ENCODE measurements at regions not wholly inside any gene's neighbourhood (a gene's known extent, or its start where the extent isn't known, plus 50 kb on each side); places are given as distances from the start of the nearest gene placed in this dataset.
A peak's percentile ranks its signal among the peaks of the same experiment; 100 is the strongest.

DNA sequence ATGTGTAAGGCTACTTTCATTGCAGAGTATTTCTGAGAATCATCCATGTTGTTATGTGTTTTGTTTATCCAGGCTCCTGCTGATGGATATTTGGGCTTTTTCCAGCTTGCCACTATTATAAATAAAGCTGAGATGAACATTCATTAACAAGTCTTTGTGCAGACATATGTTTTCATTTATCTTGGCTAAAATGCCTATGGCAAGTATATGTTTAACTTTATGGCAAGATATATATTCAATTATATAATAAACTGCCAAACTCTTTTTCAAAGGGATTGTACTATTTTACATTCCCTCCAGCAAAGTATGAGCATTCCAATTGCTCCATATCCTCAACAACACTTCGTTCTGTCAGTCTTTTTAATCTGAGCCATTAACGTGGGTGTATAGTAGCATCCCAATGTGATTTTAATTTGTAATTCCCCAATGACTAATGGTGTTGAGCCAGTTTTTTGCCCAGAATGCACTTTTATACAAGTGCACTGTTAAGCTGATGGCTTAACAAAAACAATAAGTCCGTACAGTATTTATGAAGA is 452.4 kb downstream of the SHQ1 start:
- peak; percentile 42 for FAIRE-seq
- no peak for DNase-seq (ENCODE audit: low read depth in 1 of 2, low spot score in 2 of 2)
- no peak overlapping the region for H3K18ac ChIP-seq (ENCODE audit: extremely low read depth, low read length)
- no peaks in the 10 kb centered on the region for H3K36me3 ChIP-seq (ENCODE audit: control insufficient read depth in 2 of 4, insufficient read depth in 4 of 4, low read length in 3 of 4)
- H3K9ac ChIP-seq (replicated peaks in 1 of 4; ENCODE audit: extremely low read depth in 1 of 4, low read depth in 3 of 4, low read length in 3 of 4), result no peak overlapping the region
- H2BK5ac ChIP-seq (ENCODE audit: low read depth, low read length), result no peak overlapping the region
- H2AFZ ChIP-seq (ENCODE audit: low read length), result no peak overlapping the region
- 0 out of 2 replicates have a peak, but pooled peaks cover 3% of the 10 kb centered on the region for H3K23me2 ChIP-seq (ENCODE audit: low read depth, low read length)
- 88% methylated on average over 3 of the region's 3 CpGs; no CpG with 5 or more reads in 1 of the 2 experiments for WGBS, 2 experiments (ENCODE audit: extremely low coverage in 1 of 2, insufficient coverage in 1 of 2, insufficient read length in 1 of 2, insufficient replicate concordance in 2 of 2, low coverage in 1 of 2, low lambda C conversion rate in 2 of 2, missing lambda C conversion rate in 1 of 2)
- POLR2A ChIA-PET (ENCODE audit: partially characterized antibody), result interaction anchor here (1.1 to 1.2 kb wide), 2 partner anchors 9 to 19 kb away, joined by 3 read pairs; no protein-coding TSS in a partner anchor
- H3K79me2 ChIP-seq (ENCODE audit: control insufficient read depth in 1 of 2, insufficient read depth in 2 of 2, low read length in 2 of 2), result peaks cover 27 to 98% of the 10 kb centered on the region in 2 experiments
- H3K4me2 ChIP-seq (ENCODE audit: insufficient read depth in 1 of 2, low read depth in 2 of 2, low read length in 2 of 2), result no peak overlapping the region
- H3K4me1 ChIP-seq (replicated peaks in 1 of 4; ENCODE audit: control insufficient read depth in 3 of 4, insufficient read depth in 4 of 4, low read length in 3 of 4), result peaks cover 4 to 17% (median 6%) of the 10 kb centered on the region in 4 experiments; a peak in 6 of 7 replicates
- H4K91ac ChIP-seq (replicated peaks; ENCODE audit: insufficient read length, low read length), result no peak overlapping the region
- no peak overlapping the region for H3K56ac ChIP-seq (replicated peaks; ENCODE audit: insufficient read length, low read depth, low read length)
- H3K23ac ChIP-seq (ENCODE audit: insufficient read length), result no peak overlapping the region
- H4K20me1 ChIP-seq (replicated peaks in 1 of 2; ENCODE audit: control insufficient read depth in 1 of 2, insufficient read depth in 2 of 2, low read length in 2 of 2), result peaks cover 24 to 30% of the 10 kb centered on the region in 2 experiments
- H3K4me3 ChIP-seq (ENCODE audit: extremely low read depth in 1 of 4, insufficient read depth in 2 of 4, low read depth in 3 of 4, low read length in 4 of 4), result no peak overlapping the region
- H2AK5ac ChIP-seq (ENCODE audit: low read depth, low read length), result no peak overlapping the region
- no peak overlapping the region for H2BK15ac ChIP-seq (ENCODE audit: low read length)
- no peak overlapping the region for H2BK12ac ChIP-seq (ENCODE audit: low read depth, low read length)
- H4K8ac ChIP-seq (ENCODE audit: extremely low read depth, insufficient read depth, low read length), result no peak overlapping the region
- H3K79me1 ChIP-seq (ENCODE audit: low read depth, low read length), result peaks cover 11% of the 10 kb centered on the region
- H4K5ac ChIP-seq (ENCODE audit: insufficient read length, low read depth, low read length), result no peak overlapping the region
- no peak overlapping the region for H3K27ac ChIP-seq (ENCODE audit: low read depth, low read length)
- H2BK20ac ChIP-seq (ENCODE audit: low read length), result no peak overlapping the region
- no peaks in the 10 kb centered on the region for H3K27me3 ChIP-seq (replicated peaks in 1 of 4; ENCODE audit: control insufficient read depth in 3 of 4, extremely low read depth in 1 of 4, insufficient read depth in 3 of 4, low read length in 3 of 4)
- CTCF ChIA-PET (ENCODE audit: partially characterized antibody), result interaction anchor here (1.0 to 1.1 kb wide), 3 partner anchors 23 to 271 kb away, joined by 3 to 5 read pairs (median 4); no protein-coding TSS in a partner anchor
- no peak overlapping the region for H3K4ac ChIP-seq (replicated peaks; ENCODE audit: insufficient read length, low read depth, low read length)
- no peak overlapping the region for H2BK120ac ChIP-seq (replicated peaks; ENCODE audit: low read depth, low read length)
- no peak overlapping the region for H3K14ac ChIP-seq (ENCODE audit: insufficient read length)
- H3K9me3 ChIP-seq (ENCODE audit: insufficient read depth in 2 of 2, low read depth in 1 of 2, low read length in 1 of 2), result no peaks in the 10 kb centered on the region
- no peak for TF ChIP-seq SUZ12 (IDR thresholded peaks at IDR 0.05; ENCODE audit: low read length)
- TF ChIP-seq SRF (IDR thresholded peaks at IDR 0.05; ENCODE audit: low read depth, low read length), result no peak
- no peak for TF ChIP-seq RAD21 (IDR thresholded peaks at IDR 0.05 in 1 of 2, conservative IDR thresholded peaks at IDR 0.05 in 1 of 2; ENCODE audit: low read depth in 2 of 2, low read length in 2 of 2)
- TF ChIP-seq PHF8 (conservative IDR thresholded peaks at IDR 0.05; ENCODE audit: low read depth, low read length), result no peak
- no peak for TF ChIP-seq KDM4A (IDR thresholded peaks at IDR 0.05; ENCODE audit: low read depth, low read length, severe bottlenecking)
- no peak for TF ChIP-seq KDM1A (IDR thresholded peaks at IDR 0.05; ENCODE audit: borderline replicate concordance, low read length)
- TF ChIP-seq CHD1 (IDR thresholded peaks at IDR 0.05; ENCODE audit: low read depth, low read length), result no peak
- no peak for TF ChIP-seq BRCA1 (IDR thresholded peaks at IDR 0.05; ENCODE audit: low read depth, low read length)
- TF ChIP-seq, protein P1, sequence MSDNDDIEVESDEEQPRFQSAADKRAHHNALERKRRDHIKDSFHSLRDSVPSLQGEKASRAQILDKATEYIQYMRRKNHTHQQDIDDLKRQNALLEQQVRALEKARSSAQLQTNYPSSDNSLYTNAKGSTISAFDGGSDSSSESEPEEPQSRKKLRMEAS (IDR thresholded peaks at IDR 0.05), result no peak
- TF ChIP-seq ZNF274 (IDR thresholded peaks at IDR 0.05; ENCODE audit: borderline replicate concordance, extremely low read depth, low read length), result no peak
- TF ChIP-seq MAFK (IDR thresholded peaks at IDR 0.05; ENCODE audit: low read depth, low read length), result no peak
- TF ChIP-seq TAF7 (optimal IDR thresholded peaks at IDR 0.05; ENCODE audit: borderline replicate concordance, low read depth, low read length), result no peak
- TF ChIP-seq CEBPB (IDR thresholded peaks at IDR 0.05; ENCODE audit: low read depth, low read length), result no peak
- TF ChIP-seq GABPA (IDR thresholded peaks at IDR 0.05; ENCODE audit: borderline replicate concordance, insufficient read depth, low read length), result no peak

All from H1 (cell line).